Ishikawa (cell line): ENCODE measurements at regions not wholly inside any gene's neighbourhood (a gene's known extent, or its start where the extent isn't known, plus 50 kb on each side); places are given as distances from the start of the nearest gene placed in this dataset.

ENCODE experiments used
- CEBPB ChIP-seq: IDR thresholded peaks from 2 replicates; pipeline ENCODE4 v1.6.1; 2012
- EP300 ChIP-seq: IDR thresholded peaks from 2 replicates; pipeline ENCODE4 v1.6.1; 2012; ENCODE audit warnings: borderline replicate concordance
- MAX ChIP-seq: IDR thresholded peaks from 2 replicates; pipeline ENCODE4 v1.6.1; 2012
- RAD21 ChIP-seq: IDR thresholded peaks from 2 replicates; pipeline ENCODE4 v1.6.1; 2012; ENCODE audit warnings: low read depth
- REST ChIP-seq: IDR thresholded peaks from 2 replicates; pipeline ENCODE4 v1.6.1; 2012; ENCODE audit warnings: low read depth, mild to moderate bottlenecking
- TEAD4 ChIP-seq: IDR thresholded peaks from 2 replicates; pipeline ENCODE4 v1.6.1; 2012
- YY1 ChIP-seq: IDR thresholded peaks from 2 replicates; pipeline ENCODE4 v1.6.1; 2012; ENCODE audit warnings: low read depth
- ZBTB7A ChIP-seq: IDR thresholded peaks from 2 replicates; pipeline ENCODE4 v1.6.1; 2012; ENCODE audit warnings: low read depth

- no peak for TF ChIP-seq TEAD4
- TF ChIP-seq YY1 = no peak
- no peak for TF ChIP-seq EP300
- no peak for TF ChIP-seq REST
- no peak for TF ChIP-seq CEBPB
- TF ChIP-seq MAX = no peak
- no peak for TF ChIP-seq RAD21
- no peak for TF ChIP-seq ZBTB7A
Observed at GRCh38 chr1:18537386-18538306, 56.9 kb downstream of the KLHDC7A start.
